Keratinocyte (primary cell): ENCODE measurements at regions not wholly inside any gene's neighbourhood (a gene's known extent, or its start where the extent isn't known, plus 50 kb on each side); places are given as distances from the start of the nearest gene placed in this dataset.

Source experiments
- DNase-seq: peaks from one replicate; pipeline ENCODE4 v3.0.0-alpha.2; 2011; ENCODE audit warnings: low read depth, missing footprints, low spot score
- FAIRE-seq: peaks from 2 replicates; lab custom pipeline; 2011; peaks lifted over from hg19 to GRCh38; lab: Jason Lieb, UNC
- H2AFZ ChIP-seq: 2 replicates; pipeline ENCODE4 v1.6.0; 2012; ENCODE audit warnings: low read length, control low read depth, inconsistent platforms; ENCODE audit not compliant: control insufficient read depth
- H3K27ac ChIP-seq: 2 replicates; pipeline ENCODE4 v1.5.1; 2011; ENCODE audit warnings: low read length; ENCODE audit not compliant: control insufficient read depth, insufficient read depth
- H3K27me3 ChIP-seq: 3 replicates; pipeline ENCODE4 v1.6.0; 2011; ENCODE audit warnings: low read length; ENCODE audit not compliant: control insufficient read depth, insufficient read depth; ENCODE audit errors: extremely low read depth
- H3K36me3 ChIP-seq, 2 experiments: 2 replicates in 1 of 2; 3 replicates in 1 of 2; pipeline ENCODE4 v1.5.1; 2011; ENCODE audit warnings: low read length in 2 of 2, mild to moderate bottlenecking in 1 of 2; ENCODE audit not compliant: control insufficient read depth in 2 of 2, insufficient read depth in 2 of 2; ENCODE audit errors: extremely low read depth in 1 of 2
- H3K4me1 ChIP-seq: 3 replicates; pipeline ENCODE4 v1.5.1; 2011; ENCODE audit warnings: low read length; ENCODE audit not compliant: control insufficient read depth, insufficient read depth; ENCODE audit errors: extremely low read depth
- H3K4me2 ChIP-seq: 3 replicates; pipeline ENCODE4 v1.6.0; 2011; ENCODE audit warnings: low read depth, low read length; ENCODE audit not compliant: control insufficient read depth, insufficient read depth; ENCODE audit errors: extremely low read depth
- H3K4me3 ChIP-seq, 3 experiments: fragments of 200-600 bp in 1 of 3; sonication (generic) in 1 of 3; 2 replicates in 2 of 3; 3 replicates in 1 of 3; pipeline ENCODE4 v1.5.1; 2011 to 2016; ENCODE audit warnings: low read length in 3 of 3, mild to moderate bottlenecking in 3 of 3, control low read depth in 2 of 3, inconsistent platforms in 1 of 3, low read depth in 1 of 3, mixed read lengths in 1 of 3, mixed run types in 1 of 3, moderate library complexity in 1 of 3; ENCODE audit not compliant: control insufficient read depth in 2 of 3, insufficient read depth in 2 of 3; ENCODE audit errors: extremely low read depth in 1 of 3
- H3K79me2 ChIP-seq: 2 replicates; pipeline ENCODE4 v1.6.0; 2012; ENCODE audit warnings: low read length; ENCODE audit not compliant: control insufficient read depth, insufficient read depth
- H3K9ac ChIP-seq: 3 replicates; pipeline ENCODE4 v1.6.0; 2011; ENCODE audit warnings: low read length; ENCODE audit not compliant: control insufficient read depth, insufficient read depth; ENCODE audit errors: extremely low read depth
- H3K9me1 ChIP-seq: 3 replicates; pipeline ENCODE4 v1.6.0; 2011; ENCODE audit warnings: low read length; ENCODE audit not compliant: control insufficient read depth, insufficient read depth; ENCODE audit errors: extremely low read depth
- H3K9me3 ChIP-seq: 2 replicates; pipeline ENCODE4 v1.5.1; 2012; ENCODE audit warnings: low read depth, low read length; ENCODE audit not compliant: control insufficient read depth
- H4K20me1 ChIP-seq: 3 replicates; pipeline ENCODE4 v1.6.0; 2011; ENCODE audit warnings: low read length; ENCODE audit not compliant: control insufficient read depth, insufficient read depth; ENCODE audit errors: extremely low read depth
- EZH2 ChIP-seq: IDR thresholded peaks from one replicate; pipeline ENCODE4 v1.6.1; 2012; ENCODE audit warnings: inconsistent platforms, mild to moderate bottlenecking, low read length, moderate library complexity
- dilution Hi-C: fragments of 300-500 bp; cut with MboI; formaldehyde crosslinking; loops from one replicate; pipeline ENCODE4 v1.7.0; 2020; ENCODE audit warnings: low sequenced_read_pairs; ENCODE audit not compliant: extremely low pct_ligation_motif_present
- TF ChIP-seq, protein P1 (sequence below), 3 experiments: IDR thresholded peaks in 1 of 3; conservative IDR thresholded peaks in 1 of 3; optimal IDR thresholded peaks in 1 of 3; 2 replicates in 2 of 3; 3 replicates in 1 of 3; pipeline versions ENCODE3 to v1.5.1; 2011; ENCODE audit warnings: low read length in 3 of 3, mild to moderate bottlenecking in 3 of 3, moderate library complexity in 2 of 3, control low read depth in 1 of 3, inconsistent platforms in 1 of 3; ENCODE audit not compliant: insufficient read depth in 2 of 3; ENCODE audit errors: extremely low read depth in 1 of 3

GRCh38 chr22:22397875-22398524 is 110.5 kb downstream of the ZNF280B start:
- no peaks in the 10 kb centered on the region for H3K36me3 ChIP-seq
- FAIRE-seq (no peak), DNase-seq (no peak)
- no peak overlapping the region for H3K4me3 ChIP-seq
- H3K4me1 ChIP-seq, result peaks cover 7% of the 10 kb centered on the region
- H3K4me2 ChIP-seq, result no peak overlapping the region
- dilution Hi-C loops, result no loop called here
- H3K79me2 ChIP-seq, result no peaks in the 10 kb centered on the region
- no peaks in the 10 kb centered on the region for H4K20me1 ChIP-seq
- H3K27ac ChIP-seq, result no peak overlapping the region
- no peaks in the 10 kb centered on the region for H3K9me3 ChIP-seq
- no peaks in the 10 kb centered on the region for H3K9me1 ChIP-seq
- H3K27me3 ChIP-seq, result peaks cover 9% of the 10 kb centered on the region
- H2AFZ ChIP-seq, result no peak overlapping the region
- H3K9ac ChIP-seq, result no peak overlapping the region
- TF ChIP-seq, protein P1, sequence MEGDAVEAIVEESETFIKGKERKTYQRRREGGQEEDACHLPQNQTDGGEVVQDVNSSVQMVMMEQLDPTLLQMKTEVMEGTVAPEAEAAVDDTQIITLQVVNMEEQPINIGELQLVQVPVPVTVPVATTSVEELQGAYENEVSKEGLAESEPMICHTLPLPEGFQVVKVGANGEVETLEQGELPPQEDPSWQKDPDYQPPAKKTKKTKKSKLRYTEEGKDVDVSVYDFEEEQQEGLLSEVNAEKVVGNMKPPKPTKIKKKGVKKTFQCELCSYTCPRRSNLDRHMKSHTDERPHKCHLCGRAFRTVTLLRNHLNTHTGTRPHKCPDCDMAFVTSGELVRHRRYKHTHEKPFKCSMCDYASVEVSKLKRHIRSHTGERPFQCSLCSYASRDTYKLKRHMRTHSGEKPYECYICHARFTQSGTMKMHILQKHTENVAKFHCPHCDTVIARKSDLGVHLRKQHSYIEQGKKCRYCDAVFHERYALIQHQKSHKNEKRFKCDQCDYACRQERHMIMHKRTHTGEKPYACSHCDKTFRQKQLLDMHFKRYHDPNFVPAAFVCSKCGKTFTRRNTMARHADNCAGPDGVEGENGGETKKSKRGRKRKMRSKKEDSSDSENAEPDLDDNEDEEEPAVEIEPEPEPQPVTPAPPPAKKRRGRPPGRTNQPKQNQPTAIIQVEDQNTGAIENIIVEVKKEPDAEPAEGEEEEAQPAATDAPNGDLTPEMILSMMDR (optimal IDR thresholded peaks at IDR 0.05 in 1 of 3, IDR thresholded peaks at IDR 0.05 in 1 of 3, conservative IDR thresholded peaks at IDR 0.05 in 1 of 3; ENCODE audit: extremely low read depth in 1 of 3, insufficient read depth in 2 of 3, low read length in 3 of 3), result no peak
- no peak for TF ChIP-seq EZH2

- no peaks in the 10 kb centered on the region for H3K9me3 ChIP-seq
- no peak for FAIRE-seq
Measured at GRCh38 chr22:22398530-22399327, 109.8 kb downstream of the ZNF280B start.

More at GRCh38 chr22:22398530-22399327, 109.8 kb downstream of the ZNF280B start:
- Histone ChIP-seq H4K20me1 (no peaks in the 10 kb centered on the region), H3K9me1 (no peaks in the 10 kb centered on the region), H2AFZ (no peak overlapping the region), H3K4me1 (peaks cover 7% of the 10 kb centered on the region), H3K36me3 (no peaks in the 10 kb centered on the region), H3K4me2 (no peak overlapping the region), H3K79me2 (no peaks in the 10 kb centered on the region), H3K9ac (no peak overlapping the region), H3K4me3 (no peak overlapping the region), H3K27ac (no peak overlapping the region), H3K27me3 (peaks cover 9% of the 10 kb centered on the region)
- dilution Hi-C loops, result no loop called here
- no peak for DNase-seq
- TF ChIP-seq EZH2, result no peak
- TF ChIP-seq, protein P1 (optimal IDR thresholded peaks at IDR 0.05 in 1 of 3, IDR thresholded peaks at IDR 0.05 in 1 of 3, conservative IDR thresholded peaks at IDR 0.05 in 1 of 3; ENCODE audit: extremely low read depth in 1 of 3, insufficient read depth in 2 of 3, low read length in 3 of 3), result no peak
